Stimulated activated CD8-positive, alpha-beta memory T cell treated with anti-CD3 and anti-CD28 coated beads, Interleukin-12 subunit alpha, Interleukin-12 subunit beta, amount 100 ng/mL, for 4 hours (primary cell): ENCODE measurements at regions not wholly inside any gene's neighbourhood (a gene's known extent, or its start where the extent isn't known, plus 50 kb on each side); places are given as distances from the start of the nearest gene placed in this dataset.

Experiments used
- DNase-seq: peaks from one replicate; pipeline ENCODE4 v3.0.0-alpha.2; 2020; ENCODE audit warnings: low read depth

- no peak for DNase-seq
These were observed 863.1 kb downstream of the MAFB start for GRCh38 chr20:39825950-39826349.

GRCh38 chr20:39825524-39825923, 863.4 kb downstream of the DHX35 start:
- no peak for DNase-seq

DNA sequence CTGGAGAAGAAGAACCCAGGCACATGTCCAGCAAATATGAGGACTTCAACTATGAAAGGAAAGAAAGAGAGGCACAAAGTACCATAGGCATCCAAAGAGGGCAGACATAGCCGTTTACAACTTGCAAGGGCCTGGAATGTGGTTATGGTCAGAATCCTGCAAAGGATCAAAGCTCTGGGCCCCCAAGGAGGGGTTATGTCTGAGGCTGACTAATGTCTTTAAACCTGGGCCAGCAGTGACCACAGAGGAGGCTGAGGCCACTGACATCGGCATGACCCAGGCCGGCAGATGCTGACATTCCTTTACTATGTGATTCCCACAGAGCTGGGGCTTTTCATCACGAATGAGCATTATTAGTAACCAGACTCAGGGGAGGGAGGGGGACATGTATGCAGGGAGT, 861.1 kb downstream of the DHX35 start:
- DNase-seq, result no peak

- DNase-seq, result no peak
These were observed 860.5 kb downstream of the DHX35 start for GRCh38 chr20:39822667-39823066.

DNA sequence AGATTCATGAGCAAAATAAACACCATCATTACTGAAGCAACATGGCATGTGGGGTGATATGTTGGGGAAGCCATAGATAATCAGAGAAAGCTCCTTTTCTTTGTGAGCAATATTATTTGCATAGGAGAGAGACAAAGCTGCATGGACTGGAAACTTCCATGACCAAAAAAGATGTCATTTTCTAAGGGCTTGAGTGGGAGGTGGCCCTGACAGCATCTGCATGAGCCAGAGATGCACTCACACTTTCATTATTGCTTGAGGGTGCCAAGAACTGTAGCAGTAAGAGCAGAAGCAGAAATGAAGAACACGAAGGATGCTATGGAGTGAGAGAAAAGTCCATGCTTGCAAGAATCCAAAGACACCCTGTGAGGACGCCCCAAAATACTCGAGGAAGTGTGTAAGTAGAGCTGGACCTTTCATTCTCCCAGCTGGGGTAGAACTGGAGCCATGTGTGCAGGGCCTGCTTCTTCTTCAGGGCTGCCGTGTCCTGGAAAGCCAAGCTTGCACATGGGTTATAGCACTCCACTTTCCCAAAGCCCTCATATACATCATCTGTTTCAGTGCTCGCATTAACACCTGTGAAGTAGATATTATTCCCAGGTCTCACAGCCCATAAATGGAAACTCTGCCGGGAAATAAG, 851.2 kb downstream of the DHX35 start:
- DNase-seq, result no peak

DNA sequence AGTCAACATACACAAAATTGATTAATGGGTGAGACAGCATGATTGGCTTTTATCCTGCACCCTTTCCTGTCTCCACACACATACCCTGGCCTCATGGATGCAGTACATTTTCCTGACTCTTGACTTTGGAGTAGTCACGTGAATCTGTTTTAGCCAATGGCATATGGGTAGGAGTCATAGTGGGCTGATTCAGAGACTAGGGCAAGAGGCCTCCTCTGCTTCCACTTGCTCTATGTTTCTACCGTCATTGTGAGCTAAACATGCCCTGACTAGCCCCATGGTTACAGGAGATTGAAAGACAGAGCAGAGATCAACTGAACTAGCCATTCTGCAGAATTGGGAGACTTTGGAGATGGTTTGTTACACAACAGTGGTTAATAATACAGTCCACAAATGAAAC, 850.0 kb downstream of the DHX35 start:
- DNase-seq, result no peak

- DNase-seq, result no peak
These were observed 848.2 kb downstream of the DHX35 start for GRCh38 chr20:39810309-39810708.

DNA sequence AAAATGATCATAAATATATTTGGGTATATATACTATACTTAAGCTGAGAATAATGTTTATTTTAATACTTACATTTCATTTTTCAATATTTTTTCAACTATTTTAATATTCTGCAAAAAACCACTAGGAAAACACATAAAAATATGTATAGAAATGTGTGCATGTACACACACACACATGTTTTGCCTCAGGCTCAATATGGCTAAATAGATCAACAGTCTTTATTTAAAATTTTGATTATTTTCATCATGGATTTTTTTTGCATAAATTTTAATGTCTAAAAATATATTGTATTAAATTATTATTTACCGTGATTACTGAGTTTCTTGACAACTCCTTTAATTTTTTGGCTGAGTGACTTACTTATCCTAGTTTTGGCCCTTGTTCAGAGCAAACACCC, 846.5 kb downstream of the DHX35 start:
- no peak for DNase-seq

- DNase-seq, result no peak
These were observed 838.4 kb downstream of the DHX35 start for GRCh38 chr20:39800548-39800947.

GRCh38 chr20:39800111-39800510, 838.0 kb downstream of the DHX35 start:
- DNase-seq, result no peak

GRCh38 chr20:39799366-39799965, 837.3 kb downstream of the DHX35 start:
- DNase-seq, result no peak

GRCh38 chr20:39795401-39796272, 833.5 kb downstream of the DHX35 start:
- DNase-seq, result no peak

DNA sequence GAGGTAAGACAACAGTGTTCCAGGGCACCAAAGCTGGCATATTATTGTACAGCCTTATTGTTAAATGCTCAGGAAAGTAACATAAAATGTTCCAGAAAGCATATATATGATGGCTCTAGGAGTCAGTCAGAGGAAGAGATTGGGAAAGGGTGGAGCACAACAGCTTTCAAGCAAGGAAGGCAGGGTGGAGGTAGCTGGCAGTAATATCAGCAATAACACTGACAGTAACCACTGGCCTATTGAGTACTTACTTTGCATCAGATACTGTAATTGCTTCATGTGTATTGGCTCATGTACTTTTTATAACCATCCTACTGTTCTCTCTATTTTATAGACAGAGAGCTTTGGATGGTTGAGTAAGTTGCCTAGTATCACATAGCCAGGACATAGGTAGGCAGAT, 830.2 kb downstream of the DHX35 start:
- DNase-seq, result no peak

- no peak for DNase-seq
These were observed 827.3 kb downstream of the DHX35 start for GRCh38 chr20:39789411-39789810.

DNA sequence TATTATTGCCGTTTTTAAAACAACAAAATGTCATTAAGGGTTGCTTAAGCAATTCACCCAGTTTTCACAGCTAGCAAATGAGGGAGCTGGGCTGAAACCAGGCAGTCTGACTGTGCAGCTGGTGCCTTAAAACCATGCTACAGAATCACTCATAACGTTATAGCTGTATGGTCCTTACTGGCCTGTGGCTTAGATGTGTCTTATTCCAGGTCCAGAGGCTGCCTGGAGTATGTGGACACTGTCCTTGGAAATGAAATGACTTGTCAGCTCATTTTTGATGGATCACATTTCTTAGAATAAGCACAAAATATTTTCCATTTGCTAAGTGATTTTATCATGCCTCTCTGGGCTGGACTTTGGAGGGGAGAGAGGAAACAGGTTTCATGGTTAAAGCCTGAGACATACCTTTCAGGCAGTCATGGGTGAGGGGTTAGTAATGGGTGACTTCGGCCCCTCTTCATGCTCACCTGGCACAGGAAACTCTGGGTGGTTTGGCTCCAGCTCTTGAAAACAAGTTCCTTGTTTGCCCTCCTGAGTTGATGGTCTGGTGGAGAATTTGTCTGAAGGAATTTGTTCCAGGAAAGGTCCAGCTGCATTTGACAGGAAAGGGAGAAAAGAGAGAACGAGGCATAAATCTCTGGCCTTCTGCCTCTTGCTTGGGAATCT, 823.2 kb downstream of the DHX35 start:
- DNase-seq, result no peak

DNA sequence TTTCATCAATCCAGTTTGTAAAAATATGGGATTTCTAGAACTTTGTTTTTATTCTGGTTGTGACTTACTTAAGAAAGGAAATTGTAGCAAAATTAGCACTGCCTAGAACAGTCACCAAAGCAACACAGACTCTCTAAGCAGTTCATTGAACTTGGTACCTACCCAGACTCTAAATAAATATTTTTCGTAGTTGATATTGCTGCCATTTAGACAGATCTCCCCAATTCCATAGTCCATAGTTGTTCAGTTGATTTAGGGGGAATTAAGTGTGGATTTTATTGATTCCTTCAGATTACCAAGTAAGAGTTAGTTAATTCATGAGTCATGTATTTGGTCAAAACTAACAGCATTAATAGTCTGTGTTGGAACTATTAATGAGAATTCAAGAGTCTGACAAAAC, 822.5 kb downstream of the DHX35 start:
- no peak for DNase-seq

- no peak for DNase-seq
These were observed 816.9 kb downstream of the DHX35 start for GRCh38 chr20:39778847-39779604.

DNA sequence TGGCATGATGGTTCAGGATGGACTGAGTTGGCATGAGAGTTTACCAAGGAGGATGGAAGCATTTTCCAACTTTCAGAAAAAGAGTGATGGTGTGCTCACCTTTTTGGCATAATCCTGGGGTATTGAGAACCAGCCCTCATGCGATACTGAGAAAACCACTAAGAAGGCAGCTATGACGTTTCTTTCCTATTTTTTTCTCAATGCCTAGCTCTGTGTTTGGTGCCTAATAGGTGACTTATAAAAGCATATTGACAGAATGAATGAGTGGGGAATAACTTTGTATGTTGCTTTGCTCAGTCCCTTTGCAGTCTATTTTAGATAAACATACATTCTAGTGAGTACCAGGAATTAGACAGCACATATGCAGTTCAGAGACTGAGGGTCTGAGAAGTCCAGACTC, 816.3 kb downstream of the DHX35 start:
- DNase-seq, result no peak

- DNase-seq, result no peak
These were observed 815.5 kb downstream of the DHX35 start for GRCh38 chr20:39777610-39778009.

GRCh38 chr20:39775110-39775509, 813.0 kb downstream of the DHX35 start:
- no peak for DNase-seq

GRCh38 chr20:39773380-39774000, 811.3 kb downstream of the DHX35 start:
- no peak for DNase-seq

DNA sequence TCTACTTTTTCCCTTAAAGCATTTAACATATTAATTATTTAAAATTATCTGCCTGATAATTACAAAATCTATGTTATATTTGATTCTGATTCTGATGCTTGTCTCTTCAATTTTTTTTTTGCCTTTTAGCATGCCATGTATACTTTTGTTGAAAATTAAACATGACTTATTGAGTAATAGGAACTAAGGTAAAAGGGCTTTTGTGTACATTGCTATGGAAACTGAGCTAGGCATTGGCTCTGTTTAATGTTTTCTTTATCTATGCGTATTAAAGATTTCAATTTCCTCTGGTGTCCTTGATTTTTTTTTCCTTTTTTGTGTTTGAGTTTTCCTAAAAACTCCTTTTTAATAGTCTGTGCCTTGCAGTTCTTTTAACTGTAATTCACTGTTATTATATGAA, 805.2 kb downstream of the DHX35 start:
- DNase-seq, result no peak
